ENCODE measurements at regions not wholly inside any gene's neighbourhood (a gene's known extent, or its start where the extent isn't known, plus 50 kb on each side); places are given as distances from the start of the nearest gene placed in this dataset.

DNA sequence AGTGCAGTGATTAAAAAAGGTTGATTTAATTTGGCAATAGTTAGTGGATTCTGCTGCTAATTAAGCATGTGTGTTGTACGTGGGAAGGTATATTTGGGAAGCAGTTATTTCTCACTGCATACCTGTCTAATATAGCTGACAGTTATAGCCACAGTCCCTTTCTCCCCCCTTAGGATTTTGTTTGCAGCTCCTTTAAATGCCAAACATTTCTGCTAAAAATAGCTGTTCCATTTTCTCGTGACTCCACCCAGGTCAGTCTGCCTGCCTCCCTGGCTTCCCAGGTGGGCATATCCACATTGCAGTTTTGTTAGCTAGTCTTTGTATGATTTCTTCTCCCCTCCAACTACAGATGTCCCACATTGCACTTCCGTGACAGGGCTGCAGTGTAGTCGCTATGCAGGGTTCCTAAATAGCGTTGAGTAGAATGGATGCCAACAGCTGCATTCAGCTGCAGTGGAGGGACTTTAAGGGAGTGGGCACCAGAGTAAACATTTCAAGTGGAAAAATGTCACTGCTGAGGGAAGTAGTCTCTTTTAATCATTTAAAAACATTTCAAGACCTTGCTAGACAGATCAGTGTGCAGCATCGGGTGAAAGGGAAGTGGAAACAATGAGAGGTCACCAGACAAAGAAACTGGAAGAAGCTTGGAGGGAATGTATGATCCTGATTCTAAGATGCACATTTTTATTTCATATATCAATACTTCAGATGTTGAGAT, 326.3 kb downstream of the RAPGEF2 start:
- no peak overlapping the region for H3K9ac ChIP-seq (ENCODE audit: insufficient read depth, low read depth, low read length)
- FAIRE-seq (no peak), DNase-seq (ENCODE audit: low spot score) (no peak), ATAC-seq (no peak)
- ChIA-PET CTCF (ENCODE audit: low intra/inter-chr PET ratio, low total read pairs) (no interaction called here), POLR2A (no interaction called here)
- peaks cover 9% of the 10 kb centered on the region for H3K4me1 ChIP-seq (ENCODE audit: insufficient read depth, low read length)
- in situ Hi-C loops (cut with HindIII; ENCODE audit: extremely low pct_ligation_motif_present, low pct_unique_long_range_greater_than_20kb): loop anchor here (25.0 kb wide), 1 partner anchor 567 kb away; no protein-coding TSS in a partner anchor
- no peaks in the 10 kb centered on the region for H3K79me2 ChIP-seq (ENCODE audit: insufficient read depth, low read length)
- H3K27me3 ChIP-seq (ENCODE audit: control insufficient read depth in 1 of 2, insufficient read depth in 2 of 2, low read length in 2 of 2): no peaks in the 10 kb centered on the region
- no peaks in the 10 kb centered on the region for H3K9me3 ChIP-seq (ENCODE audit: low read length)
- H2AFZ ChIP-seq (ENCODE audit: low read length): no peak overlapping the region
- intact Hi-C loops (cut with micrococcal nuclease; ENCODE audit: unreplicated experiment): no loop called here
- H3K27ac ChIP-seq (ENCODE audit: extremely low read length, insufficient read depth, low read length): no peak overlapping the region
- H4K20me1 ChIP-seq (ENCODE audit: insufficient read depth, low read length): no peaks in the 10 kb centered on the region
- TF ChIP-seq ARNT2 (CRISPR knock-in tag; IDR thresholded peaks at IDR 0.05; ENCODE audit: low read depth): no peak
- no peak for TF ChIP-seq HDAC2 (CRISPR knock-in tag; IDR thresholded peaks at IDR 0.05)
- TF ChIP-seq, protein P1, sequence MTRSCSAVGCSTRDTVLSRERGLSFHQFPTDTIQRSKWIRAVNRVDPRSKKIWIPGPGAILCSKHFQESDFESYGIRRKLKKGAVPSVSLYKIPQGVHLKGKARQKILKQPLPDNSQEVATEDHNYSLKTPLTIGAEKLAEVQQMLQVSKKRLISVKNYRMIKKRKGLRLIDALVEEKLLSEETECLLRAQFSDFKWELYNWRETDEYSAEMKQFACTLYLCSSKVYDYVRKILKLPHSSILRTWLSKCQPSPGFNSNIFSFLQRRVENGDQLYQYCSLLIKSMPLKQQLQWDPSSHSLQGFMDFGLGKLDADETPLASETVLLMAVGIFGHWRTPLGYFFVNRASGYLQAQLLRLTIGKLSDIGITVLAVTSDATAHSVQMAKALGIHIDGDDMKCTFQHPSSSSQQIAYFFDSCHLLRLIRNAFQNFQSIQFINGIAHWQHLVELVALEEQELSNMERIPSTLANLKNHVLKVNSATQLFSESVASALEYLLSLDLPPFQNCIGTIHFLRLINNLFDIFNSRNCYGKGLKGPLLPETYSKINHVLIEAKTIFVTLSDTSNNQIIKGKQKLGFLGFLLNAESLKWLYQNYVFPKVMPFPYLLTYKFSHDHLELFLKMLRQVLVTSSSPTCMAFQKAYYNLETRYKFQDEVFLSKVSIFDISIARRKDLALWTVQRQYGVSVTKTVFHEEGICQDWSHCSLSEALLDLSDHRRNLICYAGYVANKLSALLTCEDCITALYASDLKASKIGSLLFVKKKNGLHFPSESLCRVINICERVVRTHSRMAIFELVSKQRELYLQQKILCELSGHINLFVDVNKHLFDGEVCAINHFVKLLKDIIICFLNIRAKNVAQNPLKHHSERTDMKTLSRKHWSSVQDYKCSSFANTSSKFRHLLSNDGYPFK (CRISPR knock-in tag; IDR thresholded peaks at IDR 0.05; ENCODE audit: borderline replicate concordance): no peak
- no TSS peak for BruUV-seq (replicated peaks)
- peak overlapping the region; percentile 24; the same call in 1 of the 2 replicates for H3K4me2 ChIP-seq (ENCODE audit: low read depth, low read length)
- no peak overlapping the region for H3K4me3 ChIP-seq (replicated peaks in 1 of 3; ENCODE audit: insufficient read depth in 1 of 3, low read depth in 2 of 3, low read length in 3 of 3)
- H3K36me3 ChIP-seq (replicated peaks in 1 of 2; ENCODE audit: control insufficient read depth in 1 of 2, insufficient read depth in 2 of 2, low read length in 2 of 2): no peaks in the 10 kb centered on the region
- 35% methylated on average over 6 of the region's 6 CpGs for WGBS (ENCODE audit: low lambda C conversion rate)

DNA sequence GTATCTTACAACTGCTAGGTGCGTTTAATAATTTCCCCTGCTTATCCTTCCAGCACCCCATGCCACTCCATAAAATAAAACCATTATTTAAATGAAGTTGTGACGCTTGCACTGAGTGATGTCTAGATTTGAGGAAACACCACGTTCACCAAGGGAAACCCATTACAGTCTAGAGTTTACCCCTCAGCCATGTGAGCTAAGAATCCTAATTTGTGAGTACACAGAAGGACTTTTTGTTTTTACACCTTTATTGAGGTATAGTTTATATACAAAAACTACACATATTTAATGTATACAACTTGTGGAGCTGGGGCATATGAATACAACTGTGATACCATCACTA, 326.8 kb downstream of the RAPGEF2 start:
- Histone ChIP-seq H3K79me2 (ENCODE audit: insufficient read depth, low read length) (no peaks in the 10 kb centered on the region), H2AFZ (ENCODE audit: low read length) (no peak overlapping the region), H3K27ac (ENCODE audit: extremely low read length, insufficient read depth, low read length) (no peak overlapping the region), H3K9ac (ENCODE audit: insufficient read depth, low read depth, low read length) (no peak overlapping the region), H4K20me1 (ENCODE audit: insufficient read depth, low read length) (no peaks in the 10 kb centered on the region), H3K4me2 (ENCODE audit: low read depth, low read length) (no peak overlapping the region), H3K4me3 (replicated peaks in 1 of 3; ENCODE audit: insufficient read depth in 1 of 3, low read depth in 2 of 3, low read length in 3 of 3) (no peak overlapping the region), H3K27me3 (ENCODE audit: control insufficient read depth in 1 of 2, insufficient read depth in 2 of 2, low read length in 2 of 2) (no peaks in the 10 kb centered on the region), H3K4me1 (ENCODE audit: insufficient read depth, low read length) (peaks cover 10% of the 10 kb centered on the region; the same call in 1 of the 2 replicates), H3K36me3 (replicated peaks in 1 of 2; ENCODE audit: control insufficient read depth in 1 of 2, insufficient read depth in 2 of 2, low read length in 2 of 2) (no peaks in the 10 kb centered on the region), H3K9me3 (ENCODE audit: low read length) (no peaks in the 10 kb centered on the region)
- BruUV-seq (replicated peaks): no TSS peak
- in situ Hi-C loops (cut with HindIII; ENCODE audit: extremely low pct_ligation_motif_present, low pct_unique_long_range_greater_than_20kb): loop anchor here (25.0 kb wide), 1 partner anchor 567 kb away; no protein-coding TSS in a partner anchor
- FAIRE-seq: no peak
- intact Hi-C loops (cut with micrococcal nuclease; ENCODE audit: unreplicated experiment): no loop called here
- ATAC-seq: no peak
- WGBS (ENCODE audit: low lambda C conversion rate): 46% methylated on average over 3 of the region's 3 CpGs
- CTCF ChIA-PET (ENCODE audit: low intra/inter-chr PET ratio, low total read pairs): no interaction called here
- no peak for DNase-seq (ENCODE audit: low spot score)
- POLR2A ChIA-PET: no interaction called here
- TF ChIP-seq TAF15 (IDR thresholded peaks at IDR 0.05; ENCODE audit: low read depth, low read length, poor library complexity, severe bottlenecking) (no peak), ZNF34 (CRISPR knock-in tag; IDR thresholded peaks at IDR 0.05; ENCODE audit: borderline replicate concordance) (no peak)
- TF ChIP-seq, protein P2, sequence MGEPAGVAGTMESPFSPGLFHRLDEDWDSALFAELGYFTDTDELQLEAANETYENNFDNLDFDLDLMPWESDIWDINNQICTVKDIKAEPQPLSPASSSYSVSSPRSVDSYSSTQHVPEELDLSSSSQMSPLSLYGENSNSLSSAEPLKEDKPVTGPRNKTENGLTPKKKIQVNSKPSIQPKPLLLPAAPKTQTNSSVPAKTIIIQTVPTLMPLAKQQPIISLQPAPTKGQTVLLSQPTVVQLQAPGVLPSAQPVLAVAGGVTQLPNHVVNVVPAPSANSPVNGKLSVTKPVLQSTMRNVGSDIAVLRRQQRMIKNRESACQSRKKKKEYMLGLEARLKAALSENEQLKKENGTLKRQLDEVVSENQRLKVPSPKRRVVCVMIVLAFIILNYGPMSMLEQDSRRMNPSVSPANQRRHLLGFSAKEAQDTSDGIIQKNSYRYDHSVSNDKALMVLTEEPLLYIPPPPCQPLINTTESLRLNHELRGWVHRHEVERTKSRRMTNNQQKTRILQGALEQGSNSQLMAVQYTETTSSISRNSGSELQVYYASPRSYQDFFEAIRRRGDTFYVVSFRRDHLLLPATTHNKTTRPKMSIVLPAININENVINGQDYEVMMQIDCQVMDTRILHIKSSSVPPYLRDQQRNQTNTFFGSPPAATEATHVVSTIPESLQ (CRISPR knock-in tag; conservative IDR thresholded peaks at IDR 0.05): no peak
- TF ChIP-seq, protein P3, sequence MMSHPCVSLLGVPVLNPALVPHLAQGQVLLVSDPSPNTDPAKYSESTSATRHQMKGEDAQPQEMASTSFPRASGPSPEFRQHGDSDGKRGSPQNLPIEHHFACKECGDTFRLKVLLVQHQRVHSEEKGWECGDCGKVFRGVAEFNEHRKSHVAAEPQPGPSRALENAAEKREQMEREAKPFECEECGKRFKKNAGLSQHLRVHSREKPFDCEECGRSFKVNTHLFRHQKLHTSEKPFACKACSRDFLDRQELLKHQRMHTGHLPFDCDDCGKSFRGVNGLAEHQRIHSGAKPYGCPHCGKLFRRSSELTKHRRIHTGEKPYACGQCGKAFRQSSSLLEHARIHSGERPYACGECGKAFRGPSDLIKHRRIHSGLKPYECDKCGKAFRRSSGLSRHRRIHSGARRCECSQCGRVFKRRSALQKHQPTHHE (CRISPR knock-in tag; IDR thresholded peaks at IDR 0.05; ENCODE audit: borderline replicate concordance): no peak
- TF ChIP-seq, protein P4, sequence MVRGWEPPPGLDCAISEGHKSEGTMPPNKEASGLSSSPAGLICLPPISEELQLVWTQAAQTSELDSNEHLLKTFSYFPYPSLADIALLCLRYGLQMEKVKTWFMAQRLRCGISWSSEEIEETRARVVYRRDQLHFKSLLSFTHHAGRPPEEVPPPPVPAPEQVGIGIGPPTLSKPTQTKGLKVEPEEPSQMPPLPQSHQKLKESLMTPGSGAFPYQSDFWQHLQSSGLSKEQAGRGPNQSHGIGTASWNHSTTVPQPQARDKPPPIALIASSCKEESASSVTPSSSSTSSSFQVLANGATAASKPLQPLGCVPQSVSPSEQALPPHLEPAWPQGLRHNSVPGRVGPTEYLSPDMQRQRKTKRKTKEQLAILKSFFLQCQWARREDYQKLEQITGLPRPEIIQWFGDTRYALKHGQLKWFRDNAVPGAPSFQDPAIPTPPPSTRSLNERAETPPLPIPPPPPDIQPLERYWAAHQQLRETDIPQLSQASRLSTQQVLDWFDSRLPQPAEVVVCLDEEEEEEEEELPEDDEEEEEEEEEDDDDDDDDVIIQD (CRISPR knock-in tag; IDR thresholded peaks at IDR 0.05; ENCODE audit: low read depth): no peak
- TF ChIP-seq, protein P5, sequence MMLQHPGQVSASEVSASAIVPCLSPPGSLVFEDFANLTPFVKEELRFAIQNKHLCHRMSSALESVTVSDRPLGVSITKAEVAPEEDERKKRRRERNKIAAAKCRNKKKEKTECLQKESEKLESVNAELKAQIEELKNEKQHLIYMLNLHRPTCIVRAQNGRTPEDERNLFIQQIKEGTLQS (CRISPR knock-in tag; IDR thresholded peaks at IDR 0.05): no peak
